HG03175 (cell line): ENCODE measurements at regions not wholly inside any gene's neighbourhood (a gene's known extent, or its start where the extent isn't known, plus 50 kb on each side); places are given as distances from the start of the nearest gene placed in this dataset.
"Not testable (repeated sequence)": the region's sequence is repeated elsewhere in the genome, so short reads cannot be mapped to it uniquely, and the experiment has no call there.

Source experiments
- ATAC-seq: cut with Tn5 transposase; IDR thresholded peaks from one replicate; pipeline ENCODE4 v1.9.1; 2021; ENCODE audit warnings: mild to moderate bottlenecking, moderate library complexity; ENCODE audit not compliant: unreplicated experiment

DNA sequence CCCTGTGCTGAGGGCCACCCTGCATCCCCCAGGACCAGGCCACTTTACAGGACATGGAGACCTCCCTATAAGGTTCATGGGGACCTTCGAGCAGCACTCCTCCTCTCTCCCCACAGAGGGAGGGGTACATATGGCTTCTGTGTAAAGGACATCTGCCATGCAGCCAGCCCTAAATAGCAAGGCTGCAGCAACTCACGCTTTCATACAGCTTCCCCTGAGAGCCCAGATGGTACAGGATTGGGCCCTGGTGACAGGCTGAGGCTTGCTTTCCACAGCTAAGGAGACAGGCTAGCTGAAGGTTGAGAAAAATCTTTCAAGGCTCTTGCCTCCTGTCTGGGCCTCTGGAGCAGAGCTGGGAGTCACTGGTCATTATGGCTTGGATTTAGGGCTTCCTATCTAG is 147.0 kb upstream of the ZNF366 start:
- no peak for ATAC-seq

DNA sequence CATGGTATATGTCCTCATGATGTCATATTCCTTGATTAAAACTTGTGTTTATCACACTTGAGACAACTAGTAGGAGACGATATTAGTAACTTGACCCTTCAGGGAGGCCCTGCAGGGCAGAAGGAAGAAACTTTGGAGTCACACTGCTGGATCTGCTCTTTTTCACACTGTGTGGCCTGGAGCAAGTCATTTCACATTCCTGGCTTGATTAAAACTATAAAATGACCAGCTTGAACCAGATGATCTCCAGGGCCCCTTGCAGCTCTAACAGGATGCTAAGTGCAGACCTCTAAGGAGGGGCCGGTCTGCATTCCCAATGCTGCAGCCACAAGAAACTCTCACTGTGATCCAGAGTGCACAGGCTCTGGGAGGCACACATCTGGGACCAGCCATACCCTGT is 146.4 kb upstream of the ZNF366 start:
- ATAC-seq, result no peak

DNA sequence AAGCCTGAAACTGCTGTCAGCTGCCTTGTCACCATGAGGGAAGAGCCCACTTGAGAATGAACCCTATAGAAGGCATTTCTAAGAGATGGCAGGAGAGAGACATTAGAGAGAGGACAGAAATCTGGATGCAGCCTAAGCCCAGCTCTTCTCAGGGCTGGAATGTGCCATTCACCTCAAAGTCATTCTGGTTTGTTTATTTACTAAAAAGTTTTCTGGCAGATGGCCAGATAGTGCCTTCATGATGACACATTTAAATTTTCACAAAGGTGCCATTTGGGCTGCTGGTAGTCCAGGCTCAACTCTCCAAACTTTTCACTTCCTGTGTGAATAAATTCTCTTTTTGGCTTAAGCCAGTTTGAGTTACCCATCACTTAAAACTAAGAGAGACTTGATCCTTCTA is 144.6 kb upstream of the ZNF366 start:
- ATAC-seq, result no peak

DNA sequence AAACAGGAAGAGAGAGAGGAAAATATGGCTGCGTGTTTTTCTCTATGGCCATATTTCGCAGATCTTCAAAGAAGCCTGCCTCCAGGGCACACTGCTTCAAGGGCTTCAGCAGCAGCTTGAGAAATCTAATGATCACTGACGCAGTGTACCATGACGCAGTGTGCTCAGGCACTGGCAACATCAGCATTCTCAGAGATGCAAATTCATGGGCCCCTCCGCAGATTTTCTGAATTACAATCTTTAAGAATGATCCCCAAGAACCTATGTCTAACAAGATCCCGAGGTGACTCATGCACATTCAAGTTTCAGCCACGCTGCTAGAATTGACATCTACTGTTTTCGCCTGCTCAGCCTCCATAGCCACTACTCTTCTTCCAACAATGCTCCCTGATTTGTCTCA is 143.9 kb upstream of the ZNF366 start:
- ATAC-seq, result no peak

DNA sequence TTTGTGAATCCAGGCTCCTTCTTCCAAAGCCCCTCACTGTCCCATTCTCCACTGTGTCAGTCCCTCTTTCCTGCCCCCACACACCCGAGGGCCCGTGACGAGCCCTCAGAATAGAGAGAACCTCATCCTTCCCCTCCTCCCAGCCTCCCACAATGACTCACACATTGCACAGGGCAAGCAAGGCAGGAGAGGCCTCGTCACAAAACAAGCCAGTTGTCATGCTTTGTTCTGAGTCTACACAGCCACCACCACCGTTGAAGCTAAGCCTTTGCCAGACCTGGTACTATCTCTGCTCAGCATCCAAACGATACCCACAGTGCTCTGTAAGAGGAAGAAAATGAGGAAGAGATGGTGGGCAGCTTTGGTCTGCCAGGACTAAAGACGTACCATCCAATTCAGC is 142.2 kb upstream of the ZNF366 start:
- no peak for ATAC-seq

DNA sequence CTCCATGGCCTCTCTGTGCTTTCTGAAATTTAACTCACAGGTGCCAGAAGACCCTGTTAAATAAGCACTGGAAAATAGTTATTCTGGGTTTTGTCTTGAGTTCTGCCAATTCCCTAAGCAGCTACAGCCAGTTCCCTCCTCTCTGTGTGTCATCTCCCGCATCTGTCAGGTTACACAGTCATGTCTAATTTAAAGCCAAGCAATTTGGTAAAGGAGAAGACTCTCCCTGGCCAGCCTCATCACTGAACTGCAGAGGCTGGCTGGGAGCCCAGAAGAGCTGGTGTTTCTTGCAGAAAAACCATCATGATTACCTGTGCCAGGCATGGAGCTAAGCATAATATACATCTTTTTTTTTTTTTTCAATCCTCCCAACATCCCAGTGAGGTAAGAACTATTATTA is 141.3 kb upstream of the ZNF366 start:
- ATAC-seq, result no peak

DNA sequence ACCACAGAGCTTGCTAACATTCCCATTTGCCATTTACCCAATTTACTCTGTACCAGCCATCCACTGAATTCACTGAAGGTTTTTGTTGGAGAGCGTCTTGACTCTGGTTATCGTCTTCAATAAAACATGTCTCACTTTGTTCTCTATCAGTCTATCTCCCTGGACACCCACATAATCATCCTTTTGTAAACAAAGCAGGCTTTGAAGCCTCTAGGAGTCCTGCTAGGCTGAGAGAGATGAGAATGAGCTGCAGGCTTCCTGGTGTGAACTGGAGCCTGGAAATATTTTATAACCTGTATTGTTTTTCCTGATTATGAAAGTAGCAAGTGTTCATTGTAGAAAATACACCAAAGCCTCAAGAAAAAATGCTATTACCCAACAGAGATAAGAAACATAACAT is 140.6 kb upstream of the ZNF366 start:
- ATAC-seq, result no peak

DNA sequence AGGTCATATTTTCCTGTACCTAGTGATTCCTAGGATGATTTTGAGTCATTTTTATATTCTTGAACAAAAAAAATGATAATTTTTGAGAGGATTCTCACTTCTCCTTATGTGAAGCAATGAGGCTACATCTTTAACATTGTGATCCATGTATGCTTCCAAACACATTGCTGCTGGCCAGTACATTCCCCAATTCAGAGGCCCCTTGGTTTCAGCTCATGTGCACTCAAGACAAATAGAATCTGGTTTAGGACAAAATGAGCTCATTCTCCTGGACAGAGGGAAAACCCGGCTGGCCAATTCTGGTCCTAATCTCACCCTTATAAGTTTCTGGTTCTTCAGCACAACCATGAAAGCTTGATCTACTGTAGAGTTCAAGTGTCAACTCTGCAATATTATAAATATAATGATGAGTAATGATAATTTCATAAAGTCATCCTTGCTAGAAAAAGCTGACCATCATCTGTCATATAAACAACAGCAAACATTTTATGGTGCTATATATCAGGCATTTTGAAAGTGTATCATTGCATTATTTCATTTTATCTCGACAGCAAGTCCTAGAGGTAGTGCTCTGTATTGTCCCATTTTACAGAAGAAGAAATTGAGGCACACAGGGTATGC is 139.1 kb upstream of the ZNF366 start:
- ATAC-seq, result no peak

DNA sequence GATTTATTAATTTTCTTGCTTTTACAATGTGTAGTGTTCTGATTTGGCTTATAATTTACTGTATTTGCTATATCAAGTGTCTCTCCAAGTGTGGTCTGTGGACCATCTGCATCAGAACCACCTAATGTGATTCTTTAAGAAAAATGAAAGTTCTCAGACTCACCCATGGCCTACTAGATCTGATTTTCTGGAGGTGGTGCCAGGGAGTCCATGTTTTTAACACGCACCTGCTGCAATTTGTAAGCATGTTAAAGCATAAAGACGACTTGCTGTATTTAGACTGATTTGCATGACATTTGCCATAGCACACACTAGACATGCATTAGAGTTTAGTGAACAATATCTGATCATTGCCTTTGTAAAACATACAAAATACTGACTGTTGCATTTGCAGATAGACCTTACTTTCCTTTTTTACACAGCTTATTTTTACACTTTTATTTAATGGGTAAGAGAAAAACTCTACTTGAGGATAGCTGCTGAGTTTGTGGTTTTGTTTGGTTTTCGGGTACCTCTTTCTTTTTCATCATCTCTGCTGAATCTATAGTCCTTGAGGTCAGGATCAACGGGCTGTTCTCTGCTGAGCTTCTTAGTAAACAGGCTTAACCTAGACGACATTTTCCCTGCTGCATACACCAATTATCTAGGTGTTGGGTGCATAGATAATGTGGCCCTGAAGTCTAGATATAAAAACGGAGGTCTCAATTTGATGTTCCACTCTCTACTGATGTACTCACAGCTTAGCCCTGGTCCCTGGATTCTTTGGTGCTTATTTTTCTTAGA is 138.0 kb upstream of the ZNF366 start:
- ATAC-seq, result no peak

DNA sequence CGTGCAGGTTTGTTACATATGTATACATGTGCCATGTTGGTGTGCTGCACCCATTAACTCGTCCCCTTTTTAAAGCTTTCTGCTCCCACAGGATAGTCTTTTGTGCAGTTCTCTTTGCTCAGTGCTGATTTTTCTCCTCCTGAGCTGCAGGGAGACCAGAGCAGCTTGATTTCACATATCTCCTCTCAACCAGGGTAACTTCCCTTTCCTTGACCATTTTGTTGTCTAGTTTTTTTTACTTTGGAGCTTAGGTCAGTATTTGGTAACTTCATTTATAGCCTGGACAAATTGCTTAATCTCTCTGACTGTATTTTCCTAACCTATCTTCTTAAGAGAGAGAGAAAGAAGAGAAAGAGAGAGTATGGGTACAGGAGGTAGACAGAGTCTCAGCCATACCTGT is 137.1 kb upstream of the ZNF366 start:
- no peak for ATAC-seq

DNA sequence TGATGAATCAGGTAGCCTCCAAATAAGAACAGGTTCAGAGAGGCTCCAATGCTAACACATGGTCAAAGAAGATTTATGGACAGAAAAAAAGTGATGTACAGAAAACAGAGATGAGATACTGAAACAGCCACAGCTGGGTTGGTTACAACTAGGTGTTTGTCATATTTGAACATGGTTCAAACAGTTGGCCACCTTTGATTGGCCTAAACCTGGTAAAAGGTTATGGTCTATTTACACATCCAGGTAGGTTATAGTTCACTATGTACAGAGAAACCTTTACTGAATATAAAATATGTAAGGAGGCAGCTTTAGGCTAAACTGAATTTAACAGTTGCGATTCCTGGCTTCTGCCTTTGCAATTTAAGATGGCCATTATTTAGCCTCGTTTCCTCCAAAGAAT is 134.0 kb upstream of the ZNF366 start:
- no peak for ATAC-seq

DNA sequence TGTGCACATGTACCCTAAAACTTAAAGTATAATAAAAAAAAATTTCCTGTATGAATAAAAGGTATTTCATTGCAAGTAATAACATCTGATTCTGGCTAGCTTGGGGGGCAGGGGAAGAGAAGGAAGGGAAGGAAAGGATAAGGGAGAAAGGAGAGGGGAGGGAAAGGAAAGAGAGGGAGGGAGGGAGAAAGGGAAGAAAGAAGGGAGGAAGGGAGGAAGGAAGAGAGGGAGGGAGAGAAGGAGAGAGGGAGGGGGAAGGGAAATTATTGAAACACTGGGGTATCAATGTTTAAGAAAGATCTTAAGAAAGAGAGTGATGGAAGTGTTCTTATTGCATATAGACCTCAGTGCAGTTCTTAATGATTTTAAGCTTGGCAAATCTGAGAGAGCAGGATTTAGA is 129.8 kb upstream of the ZNF366 start:
- no peak for ATAC-seq

DNA sequence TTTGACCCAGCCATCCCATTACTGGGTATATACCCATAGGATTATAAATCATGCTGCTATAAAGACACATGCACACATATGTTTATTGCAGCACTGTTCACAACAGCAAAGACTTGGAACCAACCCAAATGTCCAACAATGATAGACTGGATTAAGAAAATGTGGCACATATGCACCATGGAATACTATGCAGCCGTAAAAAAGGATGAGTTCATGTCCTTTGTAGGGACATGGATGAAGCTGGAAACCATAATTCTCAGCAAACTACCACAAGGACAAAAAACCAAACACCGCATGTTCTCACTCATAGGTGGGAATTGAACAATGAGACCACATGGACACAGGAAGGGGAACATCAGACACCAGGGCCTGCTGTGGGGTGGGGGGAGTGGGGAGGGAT is 129.4 kb upstream of the ZNF366 start:
- ATAC-seq, result not testable (repeated sequence)

DNA sequence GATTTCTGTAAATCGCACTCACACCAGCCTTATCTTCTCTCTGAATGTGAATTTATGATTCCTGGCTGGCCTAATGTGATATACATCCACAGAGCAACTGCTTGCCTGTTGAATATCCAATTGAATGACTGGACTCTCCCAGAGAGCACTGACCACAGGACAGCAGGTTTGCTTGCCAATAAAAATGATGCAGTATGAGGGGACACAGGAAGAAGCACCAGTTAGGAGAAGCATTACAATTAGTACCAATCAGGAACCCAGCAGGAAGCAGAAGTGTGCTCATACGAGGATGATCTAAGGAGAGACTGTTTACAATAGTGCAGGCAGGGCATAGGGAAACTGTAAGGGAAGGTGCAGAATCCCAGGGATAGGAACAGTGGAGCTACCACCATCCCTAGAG is 127.2 kb upstream of the ZNF366 start:
- no peak for ATAC-seq

DNA sequence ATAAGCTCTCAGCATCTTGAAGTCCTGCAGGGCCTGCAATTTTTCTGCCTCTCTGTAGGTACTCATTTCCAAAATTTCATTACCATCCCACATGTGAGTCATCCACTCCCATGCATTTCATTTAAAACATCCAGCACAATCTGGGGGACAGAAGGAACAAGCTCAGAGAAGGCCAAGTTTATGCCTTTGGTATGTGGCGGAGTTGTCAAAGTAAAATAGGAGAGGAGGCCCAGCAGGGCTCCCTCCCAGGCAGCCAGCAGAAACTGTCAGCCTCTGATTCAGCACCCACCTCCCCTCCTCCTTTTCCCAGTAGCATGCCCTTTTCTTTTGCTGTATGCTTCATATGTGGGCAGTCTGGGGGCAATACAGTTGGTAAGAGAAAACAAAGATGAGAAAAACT is 126.4 kb upstream of the ZNF366 start:
- ATAC-seq, result no peak

DNA sequence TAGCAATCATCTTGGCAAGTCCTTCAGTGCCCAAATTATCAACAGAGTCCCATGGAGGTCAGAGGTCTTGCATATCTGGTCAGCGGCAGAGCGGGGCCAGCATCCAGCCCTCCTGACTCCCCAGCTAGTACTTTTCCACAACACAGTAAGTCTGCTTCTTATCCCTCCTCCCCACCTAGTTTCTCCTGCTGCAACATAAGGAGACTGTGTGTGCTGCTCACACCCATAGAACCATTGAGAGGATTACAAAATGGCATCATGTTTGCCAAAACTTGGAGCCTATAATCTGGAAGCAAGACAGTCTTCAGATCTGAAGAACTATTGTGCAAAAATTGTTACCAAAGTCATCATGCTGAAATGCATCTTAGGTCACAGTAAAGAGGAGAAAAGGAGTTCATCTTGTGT is 125.8 kb upstream of the ZNF366 start:
- no peak for ATAC-seq

DNA sequence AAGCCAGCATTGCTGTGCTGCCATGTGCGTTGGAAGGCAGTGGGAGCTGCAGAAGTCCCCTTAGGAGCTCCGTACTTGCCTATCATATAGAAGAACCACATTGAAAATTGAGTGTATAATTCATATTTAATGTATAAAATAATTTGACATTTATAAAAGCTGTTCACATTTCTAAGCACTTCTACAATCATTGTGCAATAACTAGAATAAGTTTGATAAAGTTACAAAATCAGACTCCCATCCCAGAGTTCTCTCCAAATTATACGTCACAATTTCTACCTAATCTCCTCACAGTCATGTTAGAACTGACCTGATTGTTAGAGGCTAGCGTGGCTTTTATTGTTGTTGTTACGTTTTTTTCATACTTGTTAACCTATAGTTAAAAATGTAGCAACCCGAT is 123.5 kb upstream of the ZNF366 start:
- no peak for ATAC-seq

DNA sequence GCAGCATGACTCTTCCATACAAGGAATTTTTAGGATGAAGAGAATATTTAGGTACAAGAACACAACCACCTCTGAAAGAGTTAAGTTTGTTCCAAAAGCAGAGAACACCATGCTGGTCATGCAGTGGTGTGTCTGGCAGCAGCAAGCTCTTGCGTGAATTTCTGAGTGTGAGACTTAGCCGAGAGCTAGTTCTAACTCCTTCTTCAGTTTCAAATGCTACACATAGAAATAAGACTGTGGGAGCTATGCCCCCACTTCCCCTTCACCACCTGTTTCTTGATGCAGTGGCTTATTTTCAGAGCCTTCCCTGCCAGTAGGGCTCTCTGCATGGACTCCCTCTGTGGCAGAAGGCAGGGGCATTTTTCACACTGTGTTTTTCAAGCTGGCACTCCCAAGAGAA is 122.9 kb upstream of the ZNF366 start:
- no peak for ATAC-seq

DNA sequence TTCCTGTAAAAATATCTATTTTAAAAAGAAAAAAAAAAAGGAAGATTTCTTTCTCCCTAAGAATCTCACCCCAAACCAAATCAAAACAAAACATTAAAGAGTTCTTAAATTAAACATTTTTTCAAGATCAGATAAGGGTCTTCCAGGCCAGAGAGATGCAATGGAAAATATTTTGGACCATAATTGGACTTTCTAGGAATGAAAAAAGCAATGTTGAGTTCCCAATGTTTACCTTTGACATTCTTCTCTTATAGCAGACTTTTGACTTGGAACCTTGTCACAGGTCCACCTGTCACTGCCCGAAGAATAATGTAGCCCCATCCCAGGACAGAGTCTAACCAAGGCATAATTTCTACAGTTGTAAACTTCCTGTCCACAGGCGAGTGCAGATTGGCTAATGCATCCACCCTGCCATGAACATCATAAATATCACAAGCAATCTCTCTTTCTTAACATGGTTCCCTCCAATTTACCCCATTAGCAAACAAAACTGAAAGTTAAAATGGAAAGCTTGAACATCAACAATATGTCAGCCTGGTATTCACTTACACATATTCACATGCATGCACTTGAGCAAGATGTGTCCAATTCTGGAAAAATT is 121.7 kb upstream of the ZNF366 start:
- no peak for ATAC-seq

DNA sequence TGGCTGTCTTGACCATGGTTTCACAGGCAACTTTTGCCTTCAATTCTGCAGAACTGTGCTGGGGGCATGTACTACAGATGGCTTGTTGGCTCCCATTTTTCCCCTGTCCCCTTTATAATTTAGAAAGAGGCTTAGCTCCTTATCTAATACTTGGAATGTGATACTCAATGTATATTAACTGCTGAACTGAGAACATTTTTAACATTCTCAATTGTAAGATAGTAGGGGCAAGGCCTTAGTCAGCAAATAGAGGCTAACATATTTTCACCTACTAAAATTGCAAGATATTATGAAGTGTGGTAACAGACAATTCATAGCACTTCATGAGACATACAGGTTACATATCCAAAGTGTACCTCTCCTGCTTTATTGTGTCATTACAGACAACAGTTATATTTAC is 118.1 kb upstream of the ZNF366 start:
- no peak for ATAC-seq

DNA sequence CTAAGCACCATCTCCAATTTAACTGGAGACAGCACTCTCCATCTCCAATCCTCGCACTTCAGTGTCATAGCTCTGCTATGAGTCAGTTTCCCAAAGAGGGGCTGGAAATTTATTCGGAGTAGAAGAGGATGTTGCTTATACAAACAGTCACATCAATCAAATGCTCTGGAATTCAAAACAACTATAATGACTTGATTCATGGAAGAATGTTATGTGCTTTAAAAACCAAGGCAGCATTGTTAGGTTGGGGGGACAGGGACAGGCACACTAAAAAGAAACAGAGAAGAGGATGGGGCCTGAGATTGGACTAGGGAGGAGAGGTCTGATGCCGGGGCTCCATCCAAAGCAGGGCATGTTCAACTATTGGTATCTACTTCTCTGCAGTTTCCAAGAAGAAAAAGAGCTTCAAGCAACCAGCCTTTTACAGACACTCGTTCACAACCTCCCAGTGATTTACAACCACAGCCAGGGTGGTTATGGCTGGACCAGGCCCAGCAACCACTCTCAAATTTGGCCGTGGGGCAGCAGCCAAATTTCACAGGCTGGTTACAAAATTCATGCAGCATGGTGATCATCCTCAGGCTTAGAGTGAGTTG is 117.5 kb upstream of the ZNF366 start:
- ATAC-seq, result no peak

DNA sequence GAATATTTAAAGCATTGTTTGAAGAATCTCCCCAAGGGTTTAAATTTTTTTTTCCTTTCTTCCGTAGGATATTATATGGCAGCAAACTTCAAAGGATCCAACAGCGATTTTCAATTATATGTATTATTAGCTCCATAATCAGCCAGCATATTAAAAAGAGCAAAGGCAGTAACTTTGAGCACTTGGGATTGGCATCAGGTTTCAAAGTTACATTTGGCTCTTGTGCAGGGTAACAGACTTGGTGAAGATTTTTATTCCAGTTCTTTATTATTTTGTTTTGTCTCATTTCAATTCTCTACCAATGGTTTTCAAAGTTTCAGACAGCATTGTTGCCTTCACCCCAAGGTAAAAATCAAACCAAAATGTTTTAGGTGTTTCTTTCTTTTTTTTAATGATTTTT is 116.7 kb upstream of the ZNF366 start:
- no peak for ATAC-seq
